Tibial nerve (tissue), 4 donors: ENCODE measurements at regions not wholly inside any gene's neighbourhood (a gene's known extent, or its start where the extent isn't known, plus 50 kb on each side); places are given as distances from the start of the nearest gene placed in this dataset.

ENCODE experiments used
- DNase-seq, 2 donors: peaks; one replicate each; pipeline ENCODE4 v3.0.0-alpha.2; 2019; ENCODE audit warnings: low spot score in 2 of 2
- H3K27ac ChIP-seq, 4 donors: fragments of 200-600 bp; sonication (generic) in 3 of 4; one replicate each; pipeline ENCODE4 v1.5.1; 2017 to 2019; ENCODE audit warnings: mild to moderate bottlenecking in 1 of 4
- H3K27me3 ChIP-seq, 2 donors: fragments of 200-600 bp; sonication (generic) in 1 of 2; one replicate each; pipeline versions ENCODE4 v1.5.1 to v1.6.0; 2017 to 2019
- H3K36me3 ChIP-seq, 3 donors: fragments of 200-600 bp; sonication (generic); one replicate each; pipeline ENCODE4 v1.5.1; 2018 to 2019
- H3K4me1 ChIP-seq, 4 donors: fragments of 200-600 bp; sonication (generic) in 3 of 4; one replicate each; pipeline ENCODE4 v1.5.1; 2017 to 2019
- H3K4me3 ChIP-seq, 4 donors: fragments of 200-600 bp; sonication (generic) in 3 of 4; one replicate each; pipeline ENCODE4 v1.5.1; 2017 to 2019; ENCODE audit warnings: mild to moderate bottlenecking in 1 of 4, moderate library complexity in 1 of 4
- H3K9me3 ChIP-seq, 4 donors: fragments of 200-600 bp; sonication (generic) in 3 of 4; one replicate each; pipeline ENCODE4 v1.5.1; 2017 to 2019
- CTCF ChIP-seq, 5 experiments: fragments of 200-600 bp in 3 of 5; fragments of 450-650 bp in 2 of 5; sonication (generic) in 3 of 5; IDR thresholded peaks; one replicate each; pipeline ENCODE4 v1.5.1; 2016 to 2019; ENCODE audit warnings: antibody characterized with exemption in 5 of 5, mild to moderate bottlenecking in 3 of 5, moderate library complexity in 2 of 5
- EP300 ChIP-seq, 2 donors: sonication (generic); formaldehyde crosslinking; IDR thresholded peaks; one replicate each; pipeline ENCODE4 v1.6.1; 2017; ENCODE audit warnings: antibody characterized with exemption in 2 of 2, mild to moderate bottlenecking in 1 of 2
- POLR2A ChIP-seq, 2 donors: fragments of 450-650 bp; IDR thresholded peaks; one replicate each; pipeline ENCODE4 v1.6.1; 2017; ENCODE audit warnings: antibody characterized with exemption in 2 of 2, mild to moderate bottlenecking in 2 of 2, moderate library complexity in 2 of 2
- WGBS, 2 donors: methylation state at CpG; one replicate each; pipeline ENCODE4 v1.1.5; 2018; 5-methylcytosine and 5-hydroxymethylcytosine counted together

DNA sequence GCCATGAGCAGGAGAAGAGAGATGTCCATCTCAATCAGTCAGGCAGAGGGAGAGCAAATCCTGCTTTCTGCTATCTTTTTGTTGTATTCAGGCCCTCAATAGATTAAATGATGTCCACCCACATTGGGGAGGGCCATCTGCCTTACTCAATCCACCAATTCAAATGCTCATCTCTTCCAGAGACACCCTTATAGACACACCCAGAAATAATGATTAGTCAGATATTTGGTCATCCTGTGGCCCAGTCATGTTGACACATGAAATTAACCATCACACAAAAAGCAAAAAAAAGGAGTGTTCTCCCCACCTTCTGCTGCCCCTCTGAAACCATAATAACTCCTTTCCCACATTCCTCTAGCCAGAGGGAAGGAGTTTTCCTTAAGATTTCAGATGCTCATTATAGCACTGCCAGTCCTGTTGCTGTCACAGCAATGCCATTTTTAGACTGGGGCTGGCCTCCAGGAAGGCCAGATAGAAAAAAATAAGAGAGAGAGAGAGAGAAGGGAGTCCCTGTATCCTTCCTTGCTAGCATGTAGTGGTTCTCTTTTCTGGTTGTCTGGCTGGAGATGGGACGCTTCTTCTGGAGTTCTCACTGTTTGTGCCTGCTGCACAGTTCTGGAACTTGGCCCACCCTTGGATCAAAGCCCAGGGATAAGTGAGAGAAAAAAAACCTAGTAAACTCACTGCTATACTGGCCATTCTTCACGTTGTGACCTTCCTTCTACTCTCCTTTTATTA, 177.7 kb downstream of the RBM46 start:
- no peak overlapping the region for H3K4me3 ChIP-seq
- H3K36me3 ChIP-seq, result no peaks in the 10 kb centered on the region
- H3K4me1 ChIP-seq, result peaks cover 0 to 9% (median 0%) of the 10 kb centered on the region in 4 donors
- no peak overlapping the region for H3K27ac ChIP-seq
- no peaks in the 10 kb centered on the region for H3K9me3 ChIP-seq
- DNase-seq, result peak in 1 of 2 donors; percentile 61
- no peaks in the 10 kb centered on the region for H3K27me3 ChIP-seq
- WGBS, 2 donors, result 21 to 36% methylated on average over 2 of the region's 2 CpGs
- no peak for TF ChIP-seq EP300 (IDR thresholded peaks at IDR 0.05)
- TF ChIP-seq CTCF (IDR thresholded peaks at IDR 0.05), result no peak
- no peak for TF ChIP-seq POLR2A (IDR thresholded peaks at IDR 0.05)

GRCh38 chr4:154959756-154960155, 178.7 kb downstream of the RBM46 start:
- no peak for TF ChIP-seq CTCF (IDR thresholded peaks at IDR 0.05)
- no peak for TF ChIP-seq POLR2A (IDR thresholded peaks at IDR 0.05)
- no peak for TF ChIP-seq EP300 (IDR thresholded peaks at IDR 0.05)
- no peak overlapping the region for H3K27ac ChIP-seq

GRCh38 chr4:154960476-154960875, 179.4 kb downstream of the RBM46 start:
- Histone ChIP-seq H3K9me3 (no peaks in the 10 kb centered on the region), H3K4me1 (peaks cover 0 to 9% (median 0%) of the 10 kb centered on the region in 4 donors), H3K27me3 (no peaks in the 10 kb centered on the region), H3K36me3 (no peaks in the 10 kb centered on the region), H3K27ac (no peak overlapping the region), H3K4me3 (no peak overlapping the region)
- TF ChIP-seq EP300 (IDR thresholded peaks at IDR 0.05), result no peak
- no peak for TF ChIP-seq POLR2A (IDR thresholded peaks at IDR 0.05)
- no peak for TF ChIP-seq CTCF (IDR thresholded peaks at IDR 0.05)
- WGBS, 2 donors, result 83 to 87% methylated on average over 4 of the region's 4 CpGs
- no peak for DNase-seq

More at GRCh38 chr4:154959756-154960155, 178.7 kb downstream of the RBM46 start:
- H3K4me1 ChIP-seq, result peaks cover 0 to 9% (median 0%) of the 10 kb centered on the region in 4 donors
- H3K27me3 ChIP-seq, result no peaks in the 10 kb centered on the region
- no peak for DNase-seq
- H3K36me3 ChIP-seq, result no peaks in the 10 kb centered on the region
- WGBS, 2 donors, result 90 to 93% methylated on average over 2 of the region's 2 CpGs
- no peaks in the 10 kb centered on the region for H3K9me3 ChIP-seq
- no peak overlapping the region for H3K4me3 ChIP-seq

DNA sequence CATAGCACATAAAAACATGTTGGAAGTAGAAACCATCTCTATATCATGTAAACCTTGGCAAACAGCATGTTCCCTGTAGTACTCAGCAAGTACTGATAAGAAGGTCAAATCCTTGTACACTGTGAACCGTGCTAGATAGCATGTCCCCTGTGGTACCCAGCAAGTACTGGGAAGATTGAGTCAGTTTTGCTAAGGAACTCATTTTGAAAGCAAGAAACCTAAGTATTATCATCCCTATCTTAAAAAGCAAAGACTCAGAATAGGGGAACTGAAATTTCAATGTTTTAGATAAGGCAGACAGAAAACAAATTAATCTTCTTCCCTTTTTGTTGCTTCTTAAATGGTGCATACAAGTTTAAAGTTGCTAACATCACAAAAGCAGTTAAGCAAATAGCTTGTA, 180.2 kb downstream of the RBM46 start:
- no peaks in the 10 kb centered on the region for H3K9me3 ChIP-seq
- TF ChIP-seq POLR2A (IDR thresholded peaks at IDR 0.05), result no peak
- TF ChIP-seq CTCF (IDR thresholded peaks at IDR 0.05), result no peak
- TF ChIP-seq EP300 (IDR thresholded peaks at IDR 0.05), result no peak
- H3K36me3 ChIP-seq, result no peaks in the 10 kb centered on the region
- H3K4me1 ChIP-seq, result peaks cover 0 to 9% (median 0%) of the 10 kb centered on the region in 4 donors
- H3K27me3 ChIP-seq, result no peaks in the 10 kb centered on the region
- no peak for DNase-seq
- 48 to 53% methylated on average over 1 of the region's 1 CpG for WGBS, 2 donors
- no peak overlapping the region for H3K4me3 ChIP-seq
- H3K27ac ChIP-seq, result no peak overlapping the region

GRCh38 chr4:154973244-154974035, 192.4 kb downstream of the RBM46 start:
- Histone ChIP-seq H3K27me3 (no peaks in the 10 kb centered on the region), H3K4me3 (no peak overlapping the region), H3K9me3 (no peaks in the 10 kb centered on the region), H3K27ac (no peak overlapping the region), H3K4me1 (no peaks in the 10 kb centered on the region), H3K36me3 (no peaks in the 10 kb centered on the region)
- TF ChIP-seq EP300 (IDR thresholded peaks at IDR 0.05) (no peak), CTCF (IDR thresholded peaks at IDR 0.05) (no peak), POLR2A (IDR thresholded peaks at IDR 0.05) (no peak)
- DNase-seq, result no peak
- WGBS, 2 donors, result 77 to 79% methylated on average over 6 of the region's 6 CpGs
